ENCODE measurements at regions not wholly inside any gene's neighbourhood (a gene's known extent, or its start where the extent isn't known, plus 50 kb on each side); places are given as distances from the start of the nearest gene placed in this dataset.

GRCh38 chr16:55048745-55049144 lies 118.1 kb downstream of the IRX5 start:
- no peak overlapping the region for H3K27ac ChIP-seq (ENCODE audit: low read depth, low read length)
- H3K79me2 ChIP-seq (ENCODE audit: control insufficient read depth, insufficient read depth, low read length, unreplicated experiment), result no peaks in the 10 kb centered on the region
- no peak overlapping the region for H2AFZ ChIP-seq (ENCODE audit: low read length, unreplicated experiment)
- no peak overlapping the region for H3K4me3 ChIP-seq (ENCODE audit: low read depth, low read length)
- H3K36me3 ChIP-seq (ENCODE audit: insufficient read depth, low read length), result no peaks in the 10 kb centered on the region
- H3K27me3 ChIP-seq (ENCODE audit: insufficient read depth, low read length), result peaks cover 6% of the 10 kb centered on the region
- H3K4me1 ChIP-seq (ENCODE audit: control insufficient read depth, insufficient read depth, low read length, unreplicated experiment), result no peaks in the 10 kb centered on the region

GRCh38 chr16:55051571-55052347 lies 121.1 kb downstream of the IRX5 start:
- Histone ChIP-seq H3K4me1 (ENCODE audit: control insufficient read depth, insufficient read depth, low read length, unreplicated experiment) (no peaks in the 10 kb centered on the region), H2AFZ (ENCODE audit: low read length, unreplicated experiment) (no peak overlapping the region), H3K79me2 (ENCODE audit: control insufficient read depth, insufficient read depth, low read length, unreplicated experiment) (no peaks in the 10 kb centered on the region), H3K27me3 (ENCODE audit: insufficient read depth, low read length) (peaks cover 24% of the 10 kb centered on the region), H3K36me3 (ENCODE audit: insufficient read depth, low read length) (no peaks in the 10 kb centered on the region), H3K27ac (ENCODE audit: low read depth, low read length) (no peak overlapping the region), H3K4me3 (ENCODE audit: low read depth, low read length) (no peak overlapping the region)

GRCh38 chr16:55052348-55052734 lies 121.7 kb downstream of the IRX5 start:
- Histone ChIP-seq H2AFZ (ENCODE audit: low read length, unreplicated experiment) (no peak overlapping the region), H3K36me3 (ENCODE audit: insufficient read depth, low read length) (no peaks in the 10 kb centered on the region), H3K79me2 (ENCODE audit: control insufficient read depth, insufficient read depth, low read length, unreplicated experiment) (no peaks in the 10 kb centered on the region), H3K27me3 (ENCODE audit: insufficient read depth, low read length) (peaks cover 27% of the 10 kb centered on the region), H3K27ac (ENCODE audit: low read depth, low read length) (no peak overlapping the region), H3K4me3 (ENCODE audit: low read depth, low read length) (no peak overlapping the region), H3K4me1 (ENCODE audit: control insufficient read depth, insufficient read depth, low read length, unreplicated experiment) (no peaks in the 10 kb centered on the region)

- Histone ChIP-seq H3K27ac (ENCODE audit: low read depth, low read length) (no peak overlapping the region), H3K79me2 (ENCODE audit: control insufficient read depth, insufficient read depth, low read length, unreplicated experiment) (no peaks in the 10 kb centered on the region), H2AFZ (ENCODE audit: low read length, unreplicated experiment) (no peak overlapping the region), H3K4me1 (ENCODE audit: control insufficient read depth, insufficient read depth, low read length, unreplicated experiment) (no peaks in the 10 kb centered on the region), H3K27me3 (ENCODE audit: insufficient read depth, low read length) (peaks cover 32% of the 10 kb centered on the region), H3K36me3 (ENCODE audit: insufficient read depth, low read length) (no peaks in the 10 kb centered on the region), H3K4me3 (ENCODE audit: low read depth, low read length) (no peak overlapping the region)
Measured at GRCh38 chr16:55052741-55053415, 122.2 kb downstream of the IRX5 start.

GRCh38 chr16:55055262-55055661 lies 124.6 kb downstream of the IRX5 start:
- Histone ChIP-seq H3K79me2 (ENCODE audit: control insufficient read depth, insufficient read depth, low read length, unreplicated experiment) (no peaks in the 10 kb centered on the region), H3K4me1 (ENCODE audit: control insufficient read depth, insufficient read depth, low read length, unreplicated experiment) (no peaks in the 10 kb centered on the region), H3K4me3 (ENCODE audit: low read depth, low read length) (no peak overlapping the region), H3K27ac (ENCODE audit: low read depth, low read length) (no peak overlapping the region), H2AFZ (ENCODE audit: low read length, unreplicated experiment) (no peak overlapping the region), H3K36me3 (ENCODE audit: insufficient read depth, low read length) (no peaks in the 10 kb centered on the region), H3K27me3 (ENCODE audit: insufficient read depth, low read length) (peaks cover 44% of the 10 kb centered on the region)

GRCh38 chr16:55056585-55057401 lies 126.1 kb downstream of the IRX5 start:
- Histone ChIP-seq H3K27ac (ENCODE audit: low read depth, low read length) (no peak overlapping the region), H2AFZ (ENCODE audit: low read length, unreplicated experiment) (peak overlapping the region; percentile 57), H3K4me3 (ENCODE audit: low read depth, low read length) (peak overlapping the region; percentile 60)

GRCh38 chr16:55057866-55058265 lies 127.2 kb downstream of the IRX5 start:
- H3K4me1 ChIP-seq (ENCODE audit: control insufficient read depth, insufficient read depth, low read length, unreplicated experiment), result no peaks in the 10 kb centered on the region
- H3K79me2 ChIP-seq (ENCODE audit: control insufficient read depth, insufficient read depth, low read length, unreplicated experiment), result no peaks in the 10 kb centered on the region
- no peak overlapping the region for H2AFZ ChIP-seq (ENCODE audit: low read length, unreplicated experiment)
- peaks cover 44% of the 10 kb centered on the region for H3K27me3 ChIP-seq (ENCODE audit: insufficient read depth, low read length)
- no peaks in the 10 kb centered on the region for H3K36me3 ChIP-seq (ENCODE audit: insufficient read depth, low read length)
- H3K27ac ChIP-seq (ENCODE audit: low read depth, low read length), result no peak overlapping the region
- no peak overlapping the region for H3K4me3 ChIP-seq (ENCODE audit: low read depth, low read length)

More at GRCh38 chr16:55056585-55057401, 126.1 kb downstream of the IRX5 start:
- H3K79me2 ChIP-seq (ENCODE audit: control insufficient read depth, insufficient read depth, low read length, unreplicated experiment), result no peaks in the 10 kb centered on the region
- H3K36me3 ChIP-seq (ENCODE audit: insufficient read depth, low read length), result no peaks in the 10 kb centered on the region
- peaks cover 44% of the 10 kb centered on the region for H3K27me3 ChIP-seq (ENCODE audit: insufficient read depth, low read length)
- H3K4me1 ChIP-seq (ENCODE audit: control insufficient read depth, insufficient read depth, low read length, unreplicated experiment), result no peaks in the 10 kb centered on the region

- H3K4me1 ChIP-seq (ENCODE audit: control insufficient read depth, insufficient read depth, low read length, unreplicated experiment), result no peaks in the 10 kb centered on the region
- peaks cover 44% of the 10 kb centered on the region for H3K27me3 ChIP-seq (ENCODE audit: insufficient read depth, low read length)
- no peaks in the 10 kb centered on the region for H3K79me2 ChIP-seq (ENCODE audit: control insufficient read depth, insufficient read depth, low read length, unreplicated experiment)
- no peak overlapping the region for H3K4me3 ChIP-seq (ENCODE audit: low read depth, low read length)
- no peak overlapping the region for H2AFZ ChIP-seq (ENCODE audit: low read length, unreplicated experiment)
- no peak overlapping the region for H3K27ac ChIP-seq (ENCODE audit: low read depth, low read length)
- no peaks in the 10 kb centered on the region for H3K36me3 ChIP-seq (ENCODE audit: insufficient read depth, low read length)
Measured at GRCh38 chr16:55058576-55058975, 127.9 kb downstream of the IRX5 start.

- Histone ChIP-seq H3K27ac (ENCODE audit: low read depth, low read length) (no peak overlapping the region), H3K4me3 (ENCODE audit: low read depth, low read length) (no peak overlapping the region), H3K27me3 (ENCODE audit: insufficient read depth, low read length) (peaks cover 44% of the 10 kb centered on the region)
Measured at GRCh38 chr16:55059146-55059545, 128.5 kb downstream of the IRX5 start.

GRCh38 chr16:55061126-55061525 lies 130.5 kb downstream of the IRX5 start:
- Histone ChIP-seq H3K27me3 (ENCODE audit: insufficient read depth, low read length) (peaks cover 35% of the 10 kb centered on the region), H2AFZ (ENCODE audit: low read length, unreplicated experiment) (no peak overlapping the region), H3K4me1 (ENCODE audit: control insufficient read depth, insufficient read depth, low read length, unreplicated experiment) (no peaks in the 10 kb centered on the region), H3K36me3 (ENCODE audit: insufficient read depth, low read length) (no peaks in the 10 kb centered on the region), H3K27ac (ENCODE audit: low read depth, low read length) (no peak overlapping the region), H3K79me2 (ENCODE audit: control insufficient read depth, insufficient read depth, low read length, unreplicated experiment) (no peaks in the 10 kb centered on the region), H3K4me3 (ENCODE audit: low read depth, low read length) (no peak overlapping the region)

More at GRCh38 chr16:55059146-55059545, 128.5 kb downstream of the IRX5 start:
- Histone ChIP-seq H3K4me1 (ENCODE audit: control insufficient read depth, insufficient read depth, low read length, unreplicated experiment) (no peaks in the 10 kb centered on the region), H3K79me2 (ENCODE audit: control insufficient read depth, insufficient read depth, low read length, unreplicated experiment) (no peaks in the 10 kb centered on the region), H3K36me3 (ENCODE audit: insufficient read depth, low read length) (no peaks in the 10 kb centered on the region), H2AFZ (ENCODE audit: low read length, unreplicated experiment) (no peak overlapping the region)
